ENCODE measurements at regions not wholly inside any gene's neighbourhood (a gene's known extent, or its start where the extent isn't known, plus 50 kb on each side); places are given as distances from the start of the nearest gene placed in this dataset.

DNA sequence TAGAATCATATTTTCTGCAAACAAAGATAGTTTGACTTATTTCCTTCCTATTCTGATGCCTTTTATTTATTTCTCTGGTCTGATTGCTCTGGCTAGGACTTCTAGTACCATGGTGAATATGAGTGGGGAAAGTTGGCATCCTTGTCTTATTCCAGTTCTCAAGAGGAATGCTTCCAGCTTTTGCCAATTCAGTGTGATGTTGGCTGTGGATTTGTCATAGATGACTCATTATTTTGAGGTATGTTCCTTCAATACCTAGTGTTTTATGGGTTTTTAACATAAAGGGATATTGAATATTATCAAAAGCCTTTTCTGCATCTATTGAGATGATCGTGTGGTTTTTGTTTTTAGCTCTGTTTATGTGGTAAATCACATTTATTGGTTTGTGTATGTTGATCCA is 139.4 kb upstream of the CNTN1 start:
- TF ChIP-seq, protein P1, sequence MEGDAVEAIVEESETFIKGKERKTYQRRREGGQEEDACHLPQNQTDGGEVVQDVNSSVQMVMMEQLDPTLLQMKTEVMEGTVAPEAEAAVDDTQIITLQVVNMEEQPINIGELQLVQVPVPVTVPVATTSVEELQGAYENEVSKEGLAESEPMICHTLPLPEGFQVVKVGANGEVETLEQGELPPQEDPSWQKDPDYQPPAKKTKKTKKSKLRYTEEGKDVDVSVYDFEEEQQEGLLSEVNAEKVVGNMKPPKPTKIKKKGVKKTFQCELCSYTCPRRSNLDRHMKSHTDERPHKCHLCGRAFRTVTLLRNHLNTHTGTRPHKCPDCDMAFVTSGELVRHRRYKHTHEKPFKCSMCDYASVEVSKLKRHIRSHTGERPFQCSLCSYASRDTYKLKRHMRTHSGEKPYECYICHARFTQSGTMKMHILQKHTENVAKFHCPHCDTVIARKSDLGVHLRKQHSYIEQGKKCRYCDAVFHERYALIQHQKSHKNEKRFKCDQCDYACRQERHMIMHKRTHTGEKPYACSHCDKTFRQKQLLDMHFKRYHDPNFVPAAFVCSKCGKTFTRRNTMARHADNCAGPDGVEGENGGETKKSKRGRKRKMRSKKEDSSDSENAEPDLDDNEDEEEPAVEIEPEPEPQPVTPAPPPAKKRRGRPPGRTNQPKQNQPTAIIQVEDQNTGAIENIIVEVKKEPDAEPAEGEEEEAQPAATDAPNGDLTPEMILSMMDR (IDR thresholded peaks at IDR 0.05): no peak
- TF ChIP-seq POLR2A (IDR thresholded peaks at IDR 0.05): no peak
